ENCODE measurements at regions not wholly inside any gene's neighbourhood (a gene's known extent, or its start where the extent isn't known, plus 50 kb on each side); places are given as distances from the start of the nearest gene placed in this dataset.

DNA sequence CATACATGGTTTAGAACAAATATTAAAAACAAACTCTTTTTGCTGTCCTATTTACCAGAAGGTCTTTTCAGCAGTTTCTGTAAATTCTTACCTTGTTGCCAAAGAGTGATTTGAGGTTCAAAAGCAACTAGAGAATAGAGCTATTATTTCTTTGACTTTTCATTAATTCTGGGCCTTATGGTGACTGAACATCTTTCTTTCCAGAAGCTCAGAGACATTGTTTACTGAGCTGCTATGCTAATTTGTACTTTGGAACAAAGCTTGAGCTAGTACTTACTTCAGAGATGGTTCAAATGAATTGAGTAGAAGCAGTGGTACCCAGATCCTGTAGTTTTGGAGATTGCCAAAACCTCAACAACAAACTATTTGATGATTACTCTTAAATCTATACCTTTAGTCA lies 331.2 kb downstream of the SPRY2 start:
- Mint-ChIP-seq H3K36me3 (ENCODE audit: low read depth) (no peaks in the 10 kb centered on the region), H3K27me3 (ENCODE audit: low read depth) (no peaks in the 10 kb centered on the region), H3K27ac (ENCODE audit: unreplicated experiment) (no peak overlapping the region), H3K4me1 (ENCODE audit: low read depth) (peaks cover 8% of the 10 kb centered on the region), H3K9me3 (ENCODE audit: low read depth) (no peaks in the 10 kb centered on the region), H3K4me3 (ENCODE audit: unreplicated experiment) (no peak overlapping the region)
- TF ChIP-seq, protein P1, sequence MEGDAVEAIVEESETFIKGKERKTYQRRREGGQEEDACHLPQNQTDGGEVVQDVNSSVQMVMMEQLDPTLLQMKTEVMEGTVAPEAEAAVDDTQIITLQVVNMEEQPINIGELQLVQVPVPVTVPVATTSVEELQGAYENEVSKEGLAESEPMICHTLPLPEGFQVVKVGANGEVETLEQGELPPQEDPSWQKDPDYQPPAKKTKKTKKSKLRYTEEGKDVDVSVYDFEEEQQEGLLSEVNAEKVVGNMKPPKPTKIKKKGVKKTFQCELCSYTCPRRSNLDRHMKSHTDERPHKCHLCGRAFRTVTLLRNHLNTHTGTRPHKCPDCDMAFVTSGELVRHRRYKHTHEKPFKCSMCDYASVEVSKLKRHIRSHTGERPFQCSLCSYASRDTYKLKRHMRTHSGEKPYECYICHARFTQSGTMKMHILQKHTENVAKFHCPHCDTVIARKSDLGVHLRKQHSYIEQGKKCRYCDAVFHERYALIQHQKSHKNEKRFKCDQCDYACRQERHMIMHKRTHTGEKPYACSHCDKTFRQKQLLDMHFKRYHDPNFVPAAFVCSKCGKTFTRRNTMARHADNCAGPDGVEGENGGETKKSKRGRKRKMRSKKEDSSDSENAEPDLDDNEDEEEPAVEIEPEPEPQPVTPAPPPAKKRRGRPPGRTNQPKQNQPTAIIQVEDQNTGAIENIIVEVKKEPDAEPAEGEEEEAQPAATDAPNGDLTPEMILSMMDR (IDR thresholded peaks at IDR 0.05) = no peak
- no peak for DNase-seq (ENCODE audit: low spot score)

DNA sequence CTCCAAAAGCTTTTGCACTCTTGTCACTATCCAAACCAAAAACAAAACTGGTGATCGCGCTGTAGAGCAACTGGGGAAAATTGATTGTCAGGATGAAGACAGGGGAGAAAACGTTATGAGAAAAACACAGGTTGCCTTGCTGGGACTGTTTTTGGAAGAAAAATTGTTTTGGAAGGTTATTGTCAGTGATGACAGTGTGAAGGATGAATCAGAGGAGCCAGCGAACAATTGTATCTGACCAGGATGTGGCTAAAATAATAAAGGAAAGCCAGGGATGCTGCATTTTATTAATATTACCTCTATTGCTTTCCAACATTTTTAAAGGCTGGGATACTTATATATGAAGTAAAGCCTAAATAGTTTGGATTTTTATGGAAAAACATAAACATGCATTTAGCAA lies 334.0 kb downstream of the SPRY2 start:
- Mint-ChIP-seq H3K27me3 (ENCODE audit: low read depth) (no peaks in the 10 kb centered on the region), H3K4me1 (ENCODE audit: low read depth) (peaks cover 8% of the 10 kb centered on the region), H3K9me3 (ENCODE audit: low read depth) (no peaks in the 10 kb centered on the region), H3K4me3 (ENCODE audit: unreplicated experiment) (no peak overlapping the region), H3K27ac (ENCODE audit: unreplicated experiment) (no peak overlapping the region), H3K36me3 (ENCODE audit: low read depth) (no peaks in the 10 kb centered on the region)
- TF ChIP-seq, protein P1 (IDR thresholded peaks at IDR 0.05) = no peak
- DNase-seq (ENCODE audit: low spot score) = no peak

DNA sequence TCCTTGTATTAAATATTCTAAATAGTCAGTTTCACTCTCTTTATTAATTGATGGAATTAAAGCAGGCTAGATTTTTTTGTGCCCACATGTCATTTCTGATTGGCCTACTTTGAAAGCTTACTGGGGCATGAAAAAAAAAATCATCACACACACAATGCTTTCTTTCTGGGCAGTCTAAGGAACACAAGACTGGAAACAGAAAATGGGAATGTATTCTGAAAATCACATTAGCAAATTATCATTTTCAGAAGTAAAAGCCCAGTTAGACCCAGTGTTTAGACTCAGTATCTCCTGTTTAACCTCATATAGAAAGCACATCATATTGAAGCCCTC lies 339.4 kb downstream of the SPRY2 start:
- no peaks in the 10 kb centered on the region for H3K27me3 Mint-ChIP-seq (ENCODE audit: low read depth)

DNA sequence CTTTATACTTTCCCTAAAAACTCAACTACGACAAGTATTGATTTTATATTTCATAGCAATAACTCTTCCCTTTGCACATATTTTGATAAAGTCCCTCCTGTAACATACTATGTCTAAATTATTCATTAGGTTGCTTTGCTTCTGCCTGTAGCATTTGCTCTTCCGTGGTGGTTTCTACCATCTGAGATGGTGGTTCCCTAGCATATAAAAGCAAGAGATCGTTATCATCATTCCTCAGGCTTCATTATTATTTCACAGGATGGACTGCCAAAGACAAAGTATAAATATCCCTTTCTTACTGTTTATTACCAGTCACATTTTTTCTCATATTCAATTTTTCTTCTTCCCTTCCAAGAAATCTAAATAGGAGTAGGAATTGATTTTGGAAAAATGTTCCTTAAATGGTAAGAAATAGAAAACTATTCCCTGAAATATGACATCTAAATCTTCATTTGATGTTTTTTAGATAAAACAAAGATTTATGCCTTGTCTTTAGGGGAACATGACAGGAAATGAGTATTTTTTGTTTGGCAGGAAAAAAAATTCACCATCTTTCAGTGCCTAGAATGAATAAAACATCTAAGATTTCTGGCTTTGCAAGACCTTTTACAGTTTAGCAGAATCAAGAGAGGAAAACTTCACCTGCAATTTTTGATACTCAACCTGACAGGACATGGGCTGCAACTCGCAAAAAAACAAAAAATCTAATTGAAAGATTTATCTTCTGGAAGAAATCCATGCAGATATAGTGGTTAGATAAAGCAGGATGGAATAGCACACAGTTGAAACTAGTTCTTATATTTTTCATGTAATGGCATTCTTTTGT lies 340.0 kb downstream of the SPRY2 start:
- Mint-ChIP-seq H3K9me3 (ENCODE audit: low read depth) (no peaks in the 10 kb centered on the region), H3K36me3 (ENCODE audit: low read depth) (no peaks in the 10 kb centered on the region), H3K4me3 (ENCODE audit: unreplicated experiment) (no peak overlapping the region), H3K4me1 (ENCODE audit: low read depth) (peaks cover 4% of the 10 kb centered on the region), H3K27ac (ENCODE audit: unreplicated experiment) (no peak overlapping the region), H3K27me3 (ENCODE audit: low read depth) (no peaks in the 10 kb centered on the region)
- DNase-seq (ENCODE audit: low spot score) = no peak
- TF ChIP-seq, protein P1 (IDR thresholded peaks at IDR 0.05) = no peak

More for the DNA sequence above, 339.4 kb downstream of the SPRY2 start:
- H3K4me1 Mint-ChIP-seq (ENCODE audit: low read depth) = peaks cover 4% of the 10 kb centered on the region
- H3K4me3 Mint-ChIP-seq (ENCODE audit: unreplicated experiment) = no peak overlapping the region
- H3K9me3 Mint-ChIP-seq (ENCODE audit: low read depth) = no peaks in the 10 kb centered on the region
- no peak for DNase-seq (ENCODE audit: low spot score)
- TF ChIP-seq, protein P1 (IDR thresholded peaks at IDR 0.05) = no peak
- H3K27ac Mint-ChIP-seq (ENCODE audit: unreplicated experiment) = no peak overlapping the region
- H3K36me3 Mint-ChIP-seq (ENCODE audit: low read depth) = no peaks in the 10 kb centered on the region

DNA sequence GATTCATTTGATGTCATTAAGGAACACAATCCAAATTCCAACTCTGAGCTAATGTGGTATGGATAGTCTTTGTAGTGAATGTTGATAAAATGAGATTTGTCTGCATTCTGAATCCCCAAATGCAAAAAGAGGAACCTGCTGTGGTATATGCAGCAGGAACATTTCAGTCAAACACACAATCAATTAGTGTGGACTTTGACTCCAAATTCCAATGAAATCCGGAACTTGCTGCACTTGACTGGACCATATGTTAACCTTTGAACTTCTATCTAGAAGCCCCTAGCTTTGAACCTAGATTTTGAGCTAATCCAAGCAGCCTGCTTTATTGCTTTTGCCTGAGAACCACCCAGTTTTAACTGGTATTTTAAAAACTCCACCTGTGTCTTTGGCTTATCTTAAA lies 341.3 kb downstream of the SPRY2 start:
- TF ChIP-seq, protein P1 (IDR thresholded peaks at IDR 0.05) = no peak
- H3K9me3 Mint-ChIP-seq (ENCODE audit: low read depth) = no peaks in the 10 kb centered on the region
- H3K27ac Mint-ChIP-seq (ENCODE audit: unreplicated experiment) = no peak overlapping the region
- no peak for DNase-seq (ENCODE audit: low spot score)
- H3K4me1 Mint-ChIP-seq (ENCODE audit: low read depth) = peaks cover 6% of the 10 kb centered on the region
- no peaks in the 10 kb centered on the region for H3K36me3 Mint-ChIP-seq (ENCODE audit: low read depth)
- H3K4me3 Mint-ChIP-seq (ENCODE audit: unreplicated experiment) = no peak overlapping the region
- H3K27me3 Mint-ChIP-seq (ENCODE audit: low read depth) = no peaks in the 10 kb centered on the region
